T-helper 9 cell (primary cell): ENCODE measurements at regions not wholly inside any gene's neighbourhood (a gene's known extent, or its start where the extent isn't known, plus 50 kb on each side); places are given as distances from the start of the nearest gene placed in this dataset.

ENCODE experiments used
- DNase-seq: peaks from one replicate; pipeline ENCODE4 v3.0.0-alpha.2; 2020

- no peak for DNase-seq
Measured at GRCh38 chr10:126851414-126852108, 53.7 kb upstream of the DOCK1 start.

DNA sequence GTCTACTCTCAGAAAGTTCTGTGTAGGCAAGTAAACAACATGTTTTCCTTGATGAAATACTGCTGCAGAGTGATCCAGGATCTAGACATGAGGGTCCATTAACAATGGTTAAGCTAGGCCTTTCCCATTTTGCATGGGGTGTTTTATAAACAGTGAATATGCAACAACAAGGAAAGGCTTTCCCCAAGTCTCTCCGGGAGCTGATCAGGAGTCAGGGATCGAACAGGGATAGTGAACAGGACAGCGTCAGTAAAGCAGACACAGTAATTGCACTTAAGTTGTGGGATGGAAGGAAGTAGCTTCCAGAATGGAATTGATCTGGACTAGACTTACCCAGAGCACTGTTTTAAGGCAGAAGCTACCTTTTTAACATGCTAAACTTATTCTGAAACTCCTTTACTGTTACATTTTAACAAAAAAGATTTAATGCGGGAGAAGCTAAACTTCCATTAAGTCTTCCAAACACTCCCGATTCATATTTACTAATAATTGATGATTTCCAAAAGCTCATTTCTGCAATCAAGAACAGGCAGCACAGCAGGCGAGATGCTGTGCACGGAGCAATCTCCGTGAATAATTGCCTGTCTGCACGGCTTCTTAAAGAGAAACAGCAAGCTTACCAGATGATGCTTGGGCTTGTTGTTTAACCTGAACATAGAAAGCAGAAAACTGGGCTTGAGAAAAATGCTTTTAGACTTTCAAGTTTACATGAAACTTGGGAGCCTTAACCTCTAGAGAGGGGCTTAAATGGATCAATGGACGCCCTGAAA, 50.3 kb upstream of the DOCK1 start:
- no peak for DNase-seq
